KMS-11 (cell line): ENCODE measurements at regions not wholly inside any gene's neighbourhood (a gene's known extent, or its start where the extent isn't known, plus 50 kb on each side); places are given as distances from the start of the nearest gene placed in this dataset.

Experiments
- H2AFZ ChIP-seq: fragments of 200-600 bp; sonication (generic); 2 replicates; pipeline ENCODE4 v1.6.1; 2016; ENCODE audit warnings: antibody characterized with exemption, mixed run types, low read depth
- H3K27ac ChIP-seq: fragments of 200-600 bp; sonication (generic); 2 replicates; pipeline ENCODE4 v1.6.1; 2016; ENCODE audit warnings: mild to moderate bottlenecking, mixed run types
- H3K27me3 ChIP-seq: fragments of 200-600 bp; sonication (generic); 2 replicates; pipeline ENCODE4 v1.6.1; 2017; ENCODE audit warnings: mild to moderate bottlenecking, low read depth, mixed run types, moderate library complexity; ENCODE audit not compliant: insufficient read depth
- H3K36me3 ChIP-seq: fragments of 200-600 bp; sonication (generic); 2 replicates; pipeline ENCODE4 v1.6.1; 2017; ENCODE audit warnings: mild to moderate bottlenecking, mixed run types; ENCODE audit not compliant: insufficient read depth
- H3K4me1 ChIP-seq: fragments of 200-600 bp; sonication (generic); 2 replicates; pipeline ENCODE4 v1.6.1; 2016; ENCODE audit warnings: mild to moderate bottlenecking, low read depth, mixed run types; ENCODE audit not compliant: poor library complexity, severe bottlenecking
- H3K4me2 ChIP-seq: fragments of 200-600 bp; sonication (generic); 2 replicates; pipeline ENCODE4 v1.7.0; 2016; ENCODE audit warnings: mild to moderate bottlenecking, mixed run types
- H3K4me3 ChIP-seq: fragments of 200-600 bp; sonication (generic); IDR thresholded peaks from 2 replicates; pipeline ENCODE4 v1.6.1; 2017; ENCODE audit warnings: low read depth, low read length, mixed read lengths; ENCODE audit not compliant: insufficient read depth
- H3K79me2 ChIP-seq: fragments of 200-600 bp; sonication (generic); 2 replicates; pipeline ENCODE4 v1.6.1; 2016; ENCODE audit warnings: low read depth, mixed run types; ENCODE audit not compliant: insufficient read depth
- H3K9ac ChIP-seq: fragments of 200-600 bp; sonication (generic); 2 replicates; pipeline ENCODE4 v1.6.1; 2016; ENCODE audit warnings: mild to moderate bottlenecking, mixed run types
- H4K20me1 ChIP-seq: fragments of 200-600 bp; sonication (generic); 2 replicates; pipeline ENCODE4 v1.6.1; 2016; ENCODE audit warnings: mild to moderate bottlenecking, mixed run types; ENCODE audit not compliant: insufficient read depth
- CTCF ChIP-seq: fragments of 200-600 bp; sonication (generic); conservative IDR thresholded peaks from 2 replicates; pipeline ENCODE4 v1.6.1; 2017; ENCODE audit warnings: low read depth, mild to moderate bottlenecking, antibody characterized with exemption, low read length, moderate library complexity, mixed read lengths

- Histone ChIP-seq H3K36me3 (no peaks in the 10 kb centered on the region), H3K27ac (no peak overlapping the region), H3K4me1 (no peaks in the 10 kb centered on the region), H3K79me2 (no peaks in the 10 kb centered on the region), H3K9ac (no peak overlapping the region), H2AFZ (no peak overlapping the region), H3K4me3 (no peak overlapping the region), H3K4me2 (no peak overlapping the region), H3K27me3 (no peaks in the 10 kb centered on the region), H4K20me1 (no peaks in the 10 kb centered on the region)
- TF ChIP-seq CTCF: no peak
Measured at GRCh38 chr13:86839221-86839620, 832.0 kb upstream of the SLITRK5 start.

DNA sequence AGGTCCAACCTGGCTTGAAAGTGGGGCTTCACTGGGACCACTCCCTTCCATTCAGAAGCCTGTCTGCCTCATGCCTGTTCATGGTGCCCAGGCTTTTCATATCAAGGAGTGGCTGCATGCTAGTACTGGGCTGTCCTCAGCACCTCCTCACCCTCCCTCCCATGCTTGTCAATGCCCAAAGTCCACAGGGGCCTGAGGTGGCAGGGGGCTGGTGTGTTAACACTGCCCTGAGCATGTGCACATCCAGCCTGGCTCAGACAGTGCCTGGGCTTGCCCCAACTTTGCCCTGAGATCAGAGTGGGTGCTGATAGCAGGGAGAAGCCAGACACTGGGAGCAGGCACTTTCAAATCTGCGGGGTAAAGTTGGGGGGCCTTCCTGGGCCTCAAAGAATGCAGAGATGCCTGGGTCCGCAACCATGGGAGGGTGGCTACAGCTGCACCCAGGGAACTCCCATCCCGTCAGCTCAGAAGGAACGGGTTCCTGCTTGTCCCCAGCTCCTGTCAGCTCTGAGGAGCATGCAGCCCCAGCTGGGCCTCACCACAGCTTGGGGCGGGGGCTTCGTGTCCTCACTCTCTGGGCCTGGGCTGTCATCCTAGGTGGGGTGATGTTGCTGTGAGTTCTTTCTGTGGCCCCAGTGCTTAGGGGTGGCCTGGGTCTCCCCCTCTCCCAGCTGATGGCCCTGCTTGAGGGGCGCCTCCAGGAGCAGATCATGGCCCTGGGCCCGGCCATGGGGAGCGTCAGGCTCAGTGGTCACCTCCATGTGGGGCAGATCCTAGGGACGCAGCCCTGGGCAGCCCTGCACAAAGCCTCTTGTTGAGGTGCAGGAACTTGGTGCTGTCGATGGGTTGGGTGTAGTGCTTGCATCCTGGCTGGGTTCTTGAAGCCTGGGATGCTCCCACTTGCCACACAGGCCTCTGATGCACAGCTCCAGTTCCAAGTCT is 830.6 kb upstream of the SLITRK5 start:
- no peaks in the 10 kb centered on the region for H3K4me1 ChIP-seq
- no peak overlapping the region for H2AFZ ChIP-seq
- H3K79me2 ChIP-seq: no peaks in the 10 kb centered on the region
- H3K36me3 ChIP-seq: no peaks in the 10 kb centered on the region
- no peaks in the 10 kb centered on the region for H4K20me1 ChIP-seq
- H3K27ac ChIP-seq: no peak overlapping the region
- no peak overlapping the region for H3K9ac ChIP-seq
- H3K27me3 ChIP-seq: no peaks in the 10 kb centered on the region
- TF ChIP-seq CTCF: no peak
- H3K4me3 ChIP-seq: no peak overlapping the region
- no peak overlapping the region for H3K4me2 ChIP-seq

DNA sequence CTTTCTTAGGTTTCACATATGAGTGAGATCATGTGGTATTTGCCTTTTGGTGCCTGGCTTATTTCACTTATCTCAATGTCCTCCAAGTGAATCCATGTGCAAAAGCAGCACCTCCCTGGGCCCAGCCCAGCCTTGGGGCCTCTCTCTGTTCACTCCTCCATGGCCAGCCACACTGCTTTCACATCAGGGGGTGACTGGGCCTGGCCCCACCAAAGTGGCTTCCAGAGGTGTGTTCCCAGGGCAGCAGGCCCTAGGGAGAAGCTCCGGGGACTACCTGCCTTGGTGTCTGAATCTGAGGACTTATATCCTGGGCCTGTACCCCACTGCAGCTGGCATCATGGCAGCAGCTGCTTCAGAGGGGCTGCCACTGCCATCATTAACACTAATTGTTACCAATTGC is 829.9 kb upstream of the SLITRK5 start:
- no peak for TF ChIP-seq CTCF
- Histone ChIP-seq H3K4me3 (no peak overlapping the region), H3K4me2 (no peak overlapping the region), H3K9ac (no peak overlapping the region), H3K4me1 (no peaks in the 10 kb centered on the region), H3K27me3 (no peaks in the 10 kb centered on the region), H2AFZ (no peak overlapping the region), H3K79me2 (no peaks in the 10 kb centered on the region), H4K20me1 (no peaks in the 10 kb centered on the region), H3K36me3 (no peaks in the 10 kb centered on the region), H3K27ac (no peak overlapping the region)

DNA sequence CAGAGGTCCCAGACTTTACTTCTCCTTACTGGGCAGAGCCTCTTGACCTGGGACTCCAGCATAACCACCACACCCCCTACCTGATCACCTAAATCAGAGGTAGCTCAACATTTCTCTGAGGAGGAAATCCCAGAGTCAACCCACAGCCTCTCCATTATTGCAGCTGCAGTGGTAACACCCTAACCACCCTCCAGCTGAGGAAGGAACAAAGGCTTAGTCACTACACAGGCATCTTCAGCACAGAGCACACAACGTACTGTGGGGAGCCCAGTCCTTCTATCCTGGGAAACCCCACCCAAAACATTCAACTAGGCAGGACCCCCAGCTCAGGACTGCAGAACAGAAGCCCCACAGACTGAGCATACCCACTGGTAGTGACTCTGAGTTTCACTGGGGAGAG is 824.7 kb upstream of the SLITRK5 start:
- H3K9ac ChIP-seq: no peak overlapping the region

More for the DNA sequence above, 824.7 kb upstream of the SLITRK5 start:
- no peaks in the 10 kb centered on the region for H3K79me2 ChIP-seq
- no peak overlapping the region for H3K4me3 ChIP-seq
- H3K4me1 ChIP-seq: no peaks in the 10 kb centered on the region
- no peaks in the 10 kb centered on the region for H3K36me3 ChIP-seq
- no peaks in the 10 kb centered on the region for H4K20me1 ChIP-seq
- no peaks in the 10 kb centered on the region for H3K27me3 ChIP-seq
- H3K27ac ChIP-seq: no peak overlapping the region
- TF ChIP-seq CTCF: no peak
- no peak overlapping the region for H3K4me2 ChIP-seq
- H2AFZ ChIP-seq: no peak overlapping the region
